ENCODE measurements at regions not wholly inside any gene's neighbourhood (a gene's known extent, or its start where the extent isn't known, plus 50 kb on each side); places are given as distances from the start of the nearest gene placed in this dataset.

GRCh38 chr11:19432370-19433061 is 191.8 kb upstream of the E2F8 start:
- Mint-ChIP-seq H3K4me1 (peaks cover 0 to 5% (median 0%) of the 10 kb centered on the region in 4 donors), H3K36me3 (no peaks in the 10 kb centered on the region), H3K9me3 (peaks cover 0 to 8% (median 1%) of the 10 kb centered on the region in 7 donors), H3K27me3 (peaks cover 19% of the 10 kb centered on the region), H3K4me3 (no peak overlapping the region), H3K27ac (no peak overlapping the region)
- no peak overlapping the region for H3K27ac ChIP-seq (ENCODE audit: insufficient read depth, low read length, poor library complexity, severe bottlenecking)
- ATAC-seq (ENCODE audit: low read depth in 2 of 2) (no peak), DNase-seq (no peak)
- H3K9me3 ChIP-seq (ENCODE audit: control insufficient read depth in 2 of 2, low read length in 2 of 2) = no peaks in the 10 kb centered on the region
- no peaks in the 10 kb centered on the region for H3K4me1 ChIP-seq (ENCODE audit: control insufficient read depth, insufficient read depth, low read length, poor library complexity, severe bottlenecking)
- no peak overlapping the region for H3K4me3 ChIP-seq (ENCODE audit: low read depth, low read length)
- H3K27me3 ChIP-seq (ENCODE audit: control insufficient read depth, insufficient read depth, low read length) = peaks cover 7% of the 10 kb centered on the region
- no peaks in the 10 kb centered on the region for H3K36me3 ChIP-seq (ENCODE audit: control insufficient read depth, insufficient read depth, low read length)

GRCh38 chr11:19430754-19431398 is 190.1 kb upstream of the E2F8 start:
- no peak for ATAC-seq (ENCODE audit: low read depth in 2 of 2)
- Mint-ChIP-seq H3K27ac (no peak overlapping the region), H3K36me3 (no peaks in the 10 kb centered on the region), H3K27me3 (peaks cover 13% of the 10 kb centered on the region), H3K4me1 (peaks cover 0 to 5% (median 0%) of the 10 kb centered on the region in 4 donors), H3K9me3 (peaks cover 0 to 3% (median 0%) of the 10 kb centered on the region in 7 donors), H3K4me3 (no peak overlapping the region)
- peaks cover 7% of the 10 kb centered on the region for H3K27me3 ChIP-seq (ENCODE audit: control insufficient read depth, insufficient read depth, low read length)
- H3K9me3 ChIP-seq (ENCODE audit: control insufficient read depth in 2 of 2, low read length in 2 of 2) = no peaks in the 10 kb centered on the region
- no peak overlapping the region for H3K27ac ChIP-seq (ENCODE audit: insufficient read depth, low read length, poor library complexity, severe bottlenecking)
- no peaks in the 10 kb centered on the region for H3K4me1 ChIP-seq (ENCODE audit: control insufficient read depth, insufficient read depth, low read length, poor library complexity, severe bottlenecking)
- DNase-seq = no peak
- no peak overlapping the region for H3K4me3 ChIP-seq (ENCODE audit: low read depth, low read length)
- H3K36me3 ChIP-seq (ENCODE audit: control insufficient read depth, insufficient read depth, low read length) = no peaks in the 10 kb centered on the region

GRCh38 chr11:19430346-19430745 is 189.6 kb upstream of the E2F8 start:
- DNase-seq (no peak), ATAC-seq (ENCODE audit: low read depth in 2 of 2) (no peak)
- Histone ChIP-seq H3K36me3 (ENCODE audit: control insufficient read depth, insufficient read depth, low read length) (no peaks in the 10 kb centered on the region), H3K27ac (ENCODE audit: insufficient read depth, low read length, poor library complexity, severe bottlenecking) (no peak overlapping the region), H3K27me3 (ENCODE audit: control insufficient read depth, insufficient read depth, low read length) (peaks cover 4% of the 10 kb centered on the region), H3K4me3 (ENCODE audit: low read depth, low read length) (no peak overlapping the region), H3K9me3 (ENCODE audit: control insufficient read depth in 2 of 2, low read length in 2 of 2) (no peaks in the 10 kb centered on the region), H3K4me1 (ENCODE audit: control insufficient read depth, insufficient read depth, low read length, poor library complexity, severe bottlenecking) (no peaks in the 10 kb centered on the region)
- H3K4me3 Mint-ChIP-seq = no peak overlapping the region
- H3K4me1 Mint-ChIP-seq = peaks cover 0 to 5% (median 0%) of the 10 kb centered on the region in 4 donors
- peaks cover 0 to 3% (median 0%) of the 10 kb centered on the region in 7 donors for H3K9me3 Mint-ChIP-seq
- peaks cover 13% of the 10 kb centered on the region for H3K27me3 Mint-ChIP-seq
- no peaks in the 10 kb centered on the region for H3K36me3 Mint-ChIP-seq
- no peak overlapping the region for H3K27ac Mint-ChIP-seq

GRCh38 chr11:19429108-19429760 is 188.5 kb upstream of the E2F8 start:
- H3K27me3 ChIP-seq (ENCODE audit: control insufficient read depth, insufficient read depth, low read length) = peaks cover 4% of the 10 kb centered on the region
- H3K9me3 ChIP-seq (ENCODE audit: control insufficient read depth in 2 of 2, low read length in 2 of 2) = no peaks in the 10 kb centered on the region
- H3K36me3 ChIP-seq (ENCODE audit: control insufficient read depth, insufficient read depth, low read length) = no peaks in the 10 kb centered on the region
- Mint-ChIP-seq H3K27ac (no peak overlapping the region), H3K4me1 (peaks cover 0 to 5% (median 0%) of the 10 kb centered on the region in 4 donors), H3K9me3 (peaks cover 0 to 3% (median 0%) of the 10 kb centered on the region in 7 donors), H3K36me3 (no peaks in the 10 kb centered on the region), H3K27me3 (peaks cover 11% of the 10 kb centered on the region), H3K4me3 (no peak overlapping the region)
- no peak overlapping the region for H3K4me3 ChIP-seq (ENCODE audit: low read depth, low read length)
- no peak for DNase-seq
- ATAC-seq (ENCODE audit: low read depth in 2 of 2) = no peak
- H3K4me1 ChIP-seq (ENCODE audit: control insufficient read depth, insufficient read depth, low read length, poor library complexity, severe bottlenecking) = no peaks in the 10 kb centered on the region
- no peak overlapping the region for H3K27ac ChIP-seq (ENCODE audit: insufficient read depth, low read length, poor library complexity, severe bottlenecking)

GRCh38 chr11:19428206-19429002 is 187.7 kb upstream of the E2F8 start:
- peaks cover 4% of the 10 kb centered on the region for H3K27me3 ChIP-seq (ENCODE audit: control insufficient read depth, insufficient read depth, low read length)
- Mint-ChIP-seq H3K4me1 (no peaks in the 10 kb centered on the region), H3K27me3 (peaks cover 10% of the 10 kb centered on the region), H3K27ac (no peak overlapping the region), H3K9me3 (peaks cover 0 to 2% (median 0%) of the 10 kb centered on the region in 7 donors), H3K4me3 (no peak overlapping the region), H3K36me3 (no peaks in the 10 kb centered on the region)
- H3K4me3 ChIP-seq (ENCODE audit: low read depth, low read length) = no peak overlapping the region
- H3K27ac ChIP-seq (ENCODE audit: insufficient read depth, low read length, poor library complexity, severe bottlenecking) = no peak overlapping the region
- DNase-seq (no peak), ATAC-seq (ENCODE audit: low read depth in 2 of 2) (no peak)
- no peaks in the 10 kb centered on the region for H3K4me1 ChIP-seq (ENCODE audit: control insufficient read depth, insufficient read depth, low read length, poor library complexity, severe bottlenecking)
- no peaks in the 10 kb centered on the region for H3K9me3 ChIP-seq (ENCODE audit: control insufficient read depth in 2 of 2, low read length in 2 of 2)
- no peaks in the 10 kb centered on the region for H3K36me3 ChIP-seq (ENCODE audit: control insufficient read depth, insufficient read depth, low read length)

GRCh38 chr11:19426756-19427403 is 186.1 kb upstream of the E2F8 start:
- H3K36me3 ChIP-seq (ENCODE audit: control insufficient read depth, insufficient read depth, low read length) = no peaks in the 10 kb centered on the region
- H3K9me3 ChIP-seq (ENCODE audit: control insufficient read depth in 2 of 2, low read length in 2 of 2) = no peaks in the 10 kb centered on the region
- Mint-ChIP-seq H3K4me1 (no peaks in the 10 kb centered on the region), H3K9me3 (peaks cover 0 to 2% (median 0%) of the 10 kb centered on the region in 7 donors), H3K27me3 (peaks cover 10% of the 10 kb centered on the region), H3K36me3 (no peaks in the 10 kb centered on the region), H3K27ac (no peak overlapping the region), H3K4me3 (no peak overlapping the region)
- ATAC-seq (ENCODE audit: low read depth in 2 of 2) (no peak), DNase-seq (no peak)
- H3K4me1 ChIP-seq (ENCODE audit: control insufficient read depth, insufficient read depth, low read length, poor library complexity, severe bottlenecking) = no peaks in the 10 kb centered on the region
- no peak overlapping the region for H3K27ac ChIP-seq (ENCODE audit: insufficient read depth, low read length, poor library complexity, severe bottlenecking)
- H3K4me3 ChIP-seq (ENCODE audit: low read depth, low read length) = no peak overlapping the region
- peaks cover 4% of the 10 kb centered on the region for H3K27me3 ChIP-seq (ENCODE audit: control insufficient read depth, insufficient read depth, low read length)
